ENCODE measurements at regions not wholly inside any gene's neighbourhood (a gene's known extent, or its start where the extent isn't known, plus 50 kb on each side); places are given as distances from the start of the nearest gene placed in this dataset.

DNA sequence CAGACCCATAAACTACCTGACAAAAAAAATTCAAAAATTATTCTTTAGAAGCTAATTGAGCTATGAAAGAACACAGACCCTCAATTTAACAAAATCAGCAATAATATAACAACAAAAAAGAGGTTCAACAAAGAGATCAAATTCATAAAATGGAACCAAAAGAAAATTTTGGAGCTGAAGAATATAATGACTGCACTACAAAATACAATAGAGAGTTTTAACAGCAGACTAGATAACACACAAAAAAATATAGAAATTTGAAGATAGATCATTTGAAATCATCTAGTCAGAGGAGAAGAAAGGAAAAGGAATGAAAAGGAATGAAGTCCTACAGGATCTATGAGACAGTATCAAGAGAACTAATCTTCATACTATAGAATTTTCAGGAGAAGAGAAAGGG is 422.1 kb downstream of the PAX1 start:
- TF ChIP-seq, protein P1, sequence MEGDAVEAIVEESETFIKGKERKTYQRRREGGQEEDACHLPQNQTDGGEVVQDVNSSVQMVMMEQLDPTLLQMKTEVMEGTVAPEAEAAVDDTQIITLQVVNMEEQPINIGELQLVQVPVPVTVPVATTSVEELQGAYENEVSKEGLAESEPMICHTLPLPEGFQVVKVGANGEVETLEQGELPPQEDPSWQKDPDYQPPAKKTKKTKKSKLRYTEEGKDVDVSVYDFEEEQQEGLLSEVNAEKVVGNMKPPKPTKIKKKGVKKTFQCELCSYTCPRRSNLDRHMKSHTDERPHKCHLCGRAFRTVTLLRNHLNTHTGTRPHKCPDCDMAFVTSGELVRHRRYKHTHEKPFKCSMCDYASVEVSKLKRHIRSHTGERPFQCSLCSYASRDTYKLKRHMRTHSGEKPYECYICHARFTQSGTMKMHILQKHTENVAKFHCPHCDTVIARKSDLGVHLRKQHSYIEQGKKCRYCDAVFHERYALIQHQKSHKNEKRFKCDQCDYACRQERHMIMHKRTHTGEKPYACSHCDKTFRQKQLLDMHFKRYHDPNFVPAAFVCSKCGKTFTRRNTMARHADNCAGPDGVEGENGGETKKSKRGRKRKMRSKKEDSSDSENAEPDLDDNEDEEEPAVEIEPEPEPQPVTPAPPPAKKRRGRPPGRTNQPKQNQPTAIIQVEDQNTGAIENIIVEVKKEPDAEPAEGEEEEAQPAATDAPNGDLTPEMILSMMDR (IDR thresholded peaks at IDR 0.05) = no peak
- TF ChIP-seq EP300 (IDR thresholded peaks at IDR 0.05) = no peak

All from stomach (tissue), 4 donors.